ENCODE measurements at regions not wholly inside any gene's neighbourhood (a gene's known extent, or its start where the extent isn't known, plus 50 kb on each side); places are given as distances from the start of the nearest gene placed in this dataset.

- in situ Hi-C loops (cut with MboI) = no loop called here
- RAD21 ChIA-PET (ENCODE audit: unreplicated experiment) = no interaction called here
- no peak for ATAC-seq
Observed at GRCh38 chr13:61170856-61171255, 244.8 kb downstream of the PCDH20 start.

GRCh38 chr13:61162636-61163035, 253.0 kb downstream of the PCDH20 start:
- DNase-seq (ENCODE audit: low read depth, low spot score) (no peak), FAIRE-seq (no peak), ATAC-seq (no peak; the same call in 1 of the 3 replicates)
- H3K4me3 ChIP-seq = no peak overlapping the region
- no peak overlapping the region for H3K27ac ChIP-seq (ENCODE audit: control insufficient read depth, insufficient read depth)
- ChIA-PET SMC1A (ENCODE audit: uncharacterized antibody, unreplicated experiment) (interaction anchor here (0.7 kb wide), 1 partner anchor 34 kb away, joined by 3 read pairs; no protein-coding TSS in a partner anchor), RAD21 (ENCODE audit: unreplicated experiment) (no interaction called here), CTCF (interaction anchor here (0.6 kb wide), 1 partner anchor 273 kb away, joined by 3 read pairs; no protein-coding TSS in a partner anchor), POLR2A (no interaction called here)
- TF ChIP-seq SRF (IDR thresholded peaks at IDR 0.05; ENCODE audit: low read depth in 2 of 2, low read length in 2 of 2) (no peak), CHD1 (IDR thresholded peaks at IDR 0.05; ENCODE audit: low read depth, low read length) (no peak), PBX3 (IDR thresholded peaks at IDR 0.05; ENCODE audit: insufficient replicate concordance, low read depth, low read length) (no peak), SP1 (IDR thresholded peaks at IDR 0.05; ENCODE audit: low read depth, low read length) (no peak), ZNF274 (IDR thresholded peaks at IDR 0.05; ENCODE audit: insufficient read depth, insufficient read length) (no peak), ZSCAN29 (IDR thresholded peaks at IDR 0.05) (no peak), HDAC2 (IDR thresholded peaks at IDR 0.05) (no peak), MYB (IDR thresholded peaks at IDR 0.05; ENCODE audit: borderline replicate concordance, low read depth, low read length) (no peak), EGR1 (IDR thresholded peaks at IDR 0.05; ENCODE audit: borderline replicate concordance in 1 of 2, low read depth in 2 of 2, low read length in 2 of 2) (no peak), PKNOX1 (IDR thresholded peaks at IDR 0.05) (no peak)
- intact Hi-C loops (cut with micrococcal nuclease; ENCODE audit: unreplicated experiment) = no loop called here
- H3K4me2 ChIP-seq (ENCODE audit: control insufficient read depth, insufficient read depth) = no peak overlapping the region
- in situ Hi-C loops (cut with MboI) = no loop called here
- 0% methylated on average over 1 of the region's 1 CpG for WGBS (ENCODE audit: insufficient coverage, insufficient replicate concordance, low lambda C conversion rate, missing lambda C conversion rate)
- H4K20me1 ChIP-seq (ENCODE audit: control insufficient read depth, insufficient read depth) = no peaks in the 10 kb centered on the region
- H3K36me3 ChIP-seq (ENCODE audit: control insufficient read depth in 2 of 2, insufficient read depth in 2 of 2, low read length in 1 of 2) = no peaks in the 10 kb centered on the region
- no peak overlapping the region for H2AFZ ChIP-seq (ENCODE audit: control insufficient read depth, low read depth, low read length)
- no peaks in the 10 kb centered on the region for H3K27me3 ChIP-seq (replicated peaks in 1 of 2; ENCODE audit: control insufficient read depth in 2 of 2, insufficient read depth in 2 of 2, low read length in 1 of 2)
- no peak overlapping the region for H3K9ac ChIP-seq (ENCODE audit: control insufficient read depth, insufficient read depth, low read length)
- H3K79me2 ChIP-seq (ENCODE audit: control insufficient read depth, insufficient read depth, low read length) = no peaks in the 10 kb centered on the region
- BruUV-seq (replicated peaks) = no TSS peak
- H3K9me3 ChIP-seq (replicated peaks; ENCODE audit: control insufficient read depth, insufficient read depth, low read length) = no peaks in the 10 kb centered on the region
- no peaks in the 10 kb centered on the region for H3K4me1 ChIP-seq (ENCODE audit: control insufficient read depth, insufficient read depth, low read length)

More at GRCh38 chr13:61170856-61171255, 244.8 kb downstream of the PCDH20 start:
- intact Hi-C loops (cut with micrococcal nuclease; ENCODE audit: unreplicated experiment) = no loop called here
- SMC1A ChIA-PET (ENCODE audit: uncharacterized antibody, unreplicated experiment) = no interaction called here
- H3K27ac ChIP-seq (ENCODE audit: control insufficient read depth, insufficient read depth) = no peak overlapping the region
- no peak for TF ChIP-seq IRF3 (IDR thresholded peaks at IDR 0.05)
- H3K79me2 ChIP-seq (ENCODE audit: control insufficient read depth, insufficient read depth, low read length) = no peaks in the 10 kb centered on the region
- DNase-seq (ENCODE audit: low read depth, low spot score) = no peak
- H3K9me3 ChIP-seq (replicated peaks; ENCODE audit: control insufficient read depth, insufficient read depth, low read length) = no peaks in the 10 kb centered on the region
- H3K4me3 ChIP-seq = no peak overlapping the region
- BruUV-seq (replicated peaks) = no TSS peak
- no peak overlapping the region for H3K9ac ChIP-seq (ENCODE audit: control insufficient read depth, insufficient read depth, low read length)
- no peaks in the 10 kb centered on the region for H3K36me3 ChIP-seq (ENCODE audit: control insufficient read depth in 2 of 2, insufficient read depth in 2 of 2, low read length in 1 of 2)
- H3K4me1 ChIP-seq (ENCODE audit: control insufficient read depth, insufficient read depth, low read length) = no peaks in the 10 kb centered on the region
- CTCF ChIA-PET = no interaction called here
- no peaks in the 10 kb centered on the region for H3K27me3 ChIP-seq (replicated peaks in 1 of 2; ENCODE audit: control insufficient read depth in 2 of 2, insufficient read depth in 2 of 2, low read length in 1 of 2)
- H4K20me1 ChIP-seq (ENCODE audit: control insufficient read depth, insufficient read depth) = no peaks in the 10 kb centered on the region
- no peak overlapping the region for H2AFZ ChIP-seq (ENCODE audit: control insufficient read depth, low read depth, low read length)
- no peak overlapping the region for H3K4me2 ChIP-seq (ENCODE audit: control insufficient read depth, insufficient read depth)
- no peak for FAIRE-seq
- POLR2A ChIA-PET = no interaction called here

All from GM12878 (cell line).